KOPT-K1 (cell line): ENCODE measurements at regions not wholly inside any gene's neighbourhood (a gene's known extent, or its start where the extent isn't known, plus 50 kb on each side); places are given as distances from the start of the nearest gene placed in this dataset.

Experiments used
- H3K27ac ChIP-seq: fragments of 200-600 bp; sonication (generic); 2 replicates; pipeline ENCODE4 v1.5.1; 2016; ENCODE audit warnings: antibody characterized with exemption, mild to moderate bottlenecking, low read depth, low read length; ENCODE audit not compliant: poor library complexity, severe bottlenecking
- H3K36me3 ChIP-seq: fragments of 200-600 bp; sonication (generic); 2 replicates; pipeline ENCODE4 v1.5.1; 2017; ENCODE audit warnings: antibody characterized with exemption, mild to moderate bottlenecking, low read length, moderate library complexity; ENCODE audit not compliant: insufficient read depth
- H3K9me3 ChIP-seq: fragments of 200-600 bp; sonication (generic); 2 replicates; pipeline ENCODE4 v1.5.1; 2017; ENCODE audit warnings: antibody characterized with exemption, low read length, mild to moderate bottlenecking; ENCODE audit not compliant: insufficient read depth, poor library complexity, severe bottlenecking

DNA sequence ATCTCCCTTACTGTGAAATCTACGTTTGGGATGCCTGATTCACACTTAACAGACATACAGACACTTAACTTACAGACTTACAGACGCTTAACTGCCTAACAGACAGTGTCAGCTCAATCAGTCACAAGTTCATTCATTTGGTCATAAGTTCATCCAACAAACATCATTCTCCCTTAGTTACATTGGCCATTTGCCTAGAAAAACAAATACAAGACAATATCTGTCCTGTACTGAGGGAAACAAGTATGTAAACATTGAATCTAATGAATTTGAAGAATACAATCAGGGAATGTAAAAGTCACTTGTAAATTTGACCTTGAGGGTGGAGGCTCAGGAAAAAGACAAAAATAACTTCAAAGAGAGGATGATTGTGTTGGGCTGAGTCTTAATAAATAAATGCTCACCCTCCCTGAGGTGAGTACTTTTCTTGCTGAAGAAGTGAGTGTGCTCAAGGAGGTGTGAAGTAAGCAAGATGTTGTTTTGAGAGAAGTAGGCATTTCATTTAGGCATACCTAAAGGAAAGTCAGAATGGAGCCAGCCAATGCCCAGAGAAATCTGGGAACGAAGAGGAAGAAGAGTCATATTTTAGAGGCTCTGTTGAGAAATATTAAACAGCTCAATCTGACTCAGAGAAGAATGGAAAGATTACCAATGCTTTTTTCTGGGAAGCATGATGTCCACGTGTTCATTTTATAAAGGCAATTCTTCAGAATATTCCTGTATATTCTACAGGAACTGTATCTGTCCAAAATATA is 958.4 kb upstream of the SLC10A2 start:
- Histone ChIP-seq H3K9me3 (no peaks in the 10 kb centered on the region), H3K36me3 (no peaks in the 10 kb centered on the region), H3K27ac (no peak overlapping the region)

GRCh38 chr13:104021806-104022397 is 955.7 kb upstream of the SLC10A2 start:
- Histone ChIP-seq H3K27ac (no peak overlapping the region), H3K36me3 (no peaks in the 10 kb centered on the region), H3K9me3 (no peaks in the 10 kb centered on the region)

- Histone ChIP-seq H3K36me3 (no peaks in the 10 kb centered on the region), H3K27ac (no peak overlapping the region), H3K9me3 (no peaks in the 10 kb centered on the region)
These were observed 951.1 kb upstream of the SLC10A2 start for GRCh38 chr13:104017317-104017716.

DNA sequence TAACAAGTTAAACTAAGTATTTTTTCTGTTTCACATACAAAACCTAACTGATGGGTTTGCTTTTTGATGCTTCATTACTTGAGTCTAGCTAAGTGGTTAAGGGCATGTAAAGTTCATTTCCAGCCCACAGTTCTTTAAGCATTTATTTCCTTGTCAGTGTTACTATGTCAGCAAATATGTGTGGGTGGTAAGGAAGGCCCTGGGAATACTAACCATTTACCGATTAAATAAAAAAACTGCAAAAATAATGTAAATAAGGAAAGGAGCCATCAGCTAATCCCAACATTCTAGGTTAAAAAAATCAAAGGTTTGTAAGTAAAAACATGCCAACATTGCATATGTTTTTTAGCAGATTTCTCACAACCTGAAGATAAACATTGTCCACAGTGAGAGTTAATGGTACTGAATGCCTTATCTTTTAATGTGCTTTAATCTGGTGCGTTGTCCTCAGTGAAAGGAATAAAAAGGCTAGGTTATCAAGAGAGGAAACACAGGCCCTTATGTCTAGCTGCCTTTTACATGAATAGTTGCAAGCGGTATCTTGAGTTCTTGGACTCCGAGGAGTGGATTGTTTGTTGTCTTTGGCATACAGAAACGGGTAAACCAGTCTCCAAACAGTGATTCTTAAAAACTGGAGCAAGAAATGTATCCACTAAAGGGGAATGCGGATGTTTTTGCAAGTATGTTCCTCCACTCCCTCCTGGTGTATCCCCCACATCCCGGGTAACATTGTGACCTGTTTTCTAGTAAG is 949.6 kb upstream of the SLC10A2 start:
- Histone ChIP-seq H3K36me3 (no peaks in the 10 kb centered on the region), H3K27ac (no peak overlapping the region), H3K9me3 (no peaks in the 10 kb centered on the region)

DNA sequence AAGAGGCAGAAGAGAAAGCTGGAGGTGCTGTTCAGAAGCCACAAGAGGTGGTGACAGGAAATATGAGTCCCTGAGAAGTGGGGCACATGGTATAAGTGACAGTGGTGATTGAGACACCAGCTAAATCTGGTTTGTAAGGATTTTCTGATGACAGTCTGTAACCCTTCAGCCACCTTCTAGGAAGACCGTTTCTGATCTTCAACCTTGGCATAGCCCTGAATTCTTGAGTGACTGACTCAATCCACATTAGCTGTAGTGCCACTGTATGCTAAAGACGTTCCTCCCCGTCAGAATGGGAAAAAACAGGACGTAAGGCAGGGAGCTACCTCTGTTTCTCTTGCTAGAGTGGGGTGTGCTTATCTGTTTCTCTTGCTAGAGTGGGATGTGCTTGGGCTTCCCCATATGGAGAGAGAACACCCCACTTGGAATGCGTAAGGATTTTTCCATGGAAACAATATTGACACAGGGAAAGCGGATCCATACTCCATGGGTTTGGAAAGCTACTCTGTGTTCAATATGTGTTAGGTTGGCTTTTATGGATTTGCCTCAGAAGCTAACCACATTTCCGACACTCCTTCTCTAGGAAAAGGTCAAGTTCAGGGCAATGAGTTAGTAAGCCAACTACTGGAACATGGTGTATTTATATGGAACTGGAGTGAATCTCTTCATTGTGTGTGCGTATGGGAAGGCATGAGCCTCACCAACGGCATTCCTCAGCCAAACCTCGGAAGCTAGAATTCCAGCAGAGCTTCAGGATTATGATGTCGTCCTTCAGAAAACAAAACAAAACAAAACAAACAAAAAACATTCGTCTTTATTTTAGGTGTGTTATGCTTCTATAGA is 948.8 kb upstream of the SLC10A2 start:
- H3K9me3 ChIP-seq = no peaks in the 10 kb centered on the region
- no peaks in the 10 kb centered on the region for H3K36me3 ChIP-seq
- H3K27ac ChIP-seq = no peak overlapping the region

- no peaks in the 10 kb centered on the region for H3K36me3 ChIP-seq
- no peaks in the 10 kb centered on the region for H3K9me3 ChIP-seq
- no peak overlapping the region for H3K27ac ChIP-seq
These were observed 945.5 kb upstream of the SLC10A2 start for GRCh38 chr13:104011505-104012241.

- no peak overlapping the region for H3K27ac ChIP-seq
- H3K9me3 ChIP-seq = no peaks in the 10 kb centered on the region
- H3K36me3 ChIP-seq = no peaks in the 10 kb centered on the region
These were observed 942.6 kb upstream of the SLC10A2 start for GRCh38 chr13:104008541-104009435.

GRCh38 chr13:104008075-104008474 is 941.9 kb upstream of the SLC10A2 start:
- Histone ChIP-seq H3K27ac (no peak overlapping the region), H3K9me3 (no peaks in the 10 kb centered on the region), H3K36me3 (no peaks in the 10 kb centered on the region)

DNA sequence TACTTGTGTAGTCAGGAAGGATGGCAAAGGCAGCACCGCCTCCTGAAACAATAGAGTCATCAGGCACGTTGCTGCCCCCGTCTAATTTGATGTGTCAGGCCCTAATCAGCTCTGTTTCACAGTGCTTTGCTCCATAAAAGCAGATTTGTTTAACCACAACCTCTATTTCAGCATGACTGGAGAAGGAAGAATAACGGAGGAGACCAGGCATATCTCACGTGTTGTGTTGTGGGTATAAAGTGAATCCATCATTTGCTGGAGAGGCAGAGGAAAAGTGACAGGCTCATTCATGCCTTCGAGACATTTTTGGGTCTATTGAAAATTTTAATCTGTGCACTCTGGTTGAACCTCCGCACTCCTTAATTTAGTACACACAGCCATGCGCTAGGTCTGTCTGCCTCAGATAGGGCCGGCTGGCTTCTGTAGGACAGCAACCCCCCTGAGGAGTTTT is 940.4 kb upstream of the SLC10A2 start:
- Histone ChIP-seq H3K9me3 (no peaks in the 10 kb centered on the region), H3K36me3 (no peaks in the 10 kb centered on the region), H3K27ac (no peak overlapping the region)

DNA sequence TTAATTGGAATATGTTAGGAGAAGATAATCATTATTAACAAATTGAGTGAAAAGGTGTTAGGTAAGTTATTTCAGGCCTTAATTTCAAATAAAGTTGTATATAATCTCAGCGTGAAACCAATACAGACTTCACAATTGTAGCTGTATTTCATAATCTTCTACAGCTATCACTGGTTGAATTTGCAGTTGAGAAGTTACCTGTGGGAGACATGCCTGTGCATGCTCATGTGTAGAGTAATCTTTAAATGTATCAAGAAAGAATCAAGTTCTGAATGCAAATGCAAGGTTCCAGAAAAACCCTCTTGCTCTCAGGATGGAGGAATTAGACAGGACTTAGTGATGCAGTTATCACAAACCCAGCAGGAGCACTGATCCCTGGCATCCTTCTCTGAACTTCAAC is 938.4 kb upstream of the SLC10A2 start:
- no peak overlapping the region for H3K27ac ChIP-seq
- no peaks in the 10 kb centered on the region for H3K36me3 ChIP-seq
- no peaks in the 10 kb centered on the region for H3K9me3 ChIP-seq

DNA sequence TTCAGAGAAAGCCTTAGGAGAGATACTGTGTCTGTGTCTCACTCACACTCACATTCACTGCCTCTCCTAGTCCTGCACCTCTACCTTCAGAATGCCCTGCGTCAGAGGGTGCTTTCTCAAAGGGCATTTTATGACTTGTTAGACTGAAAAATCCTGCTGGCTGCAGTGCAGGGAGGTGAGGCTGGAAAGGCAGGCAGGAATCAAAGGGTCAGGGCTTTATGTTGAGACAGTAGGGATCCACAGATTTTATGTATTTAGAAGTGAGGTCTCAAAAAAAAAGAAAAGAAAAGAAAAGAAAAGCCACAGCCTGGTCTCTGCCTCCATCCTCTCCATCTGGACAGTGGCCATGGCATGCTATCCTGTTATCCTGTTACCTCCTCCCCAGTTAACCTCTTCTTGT is 936.0 kb upstream of the SLC10A2 start:
- H3K9me3 ChIP-seq = no peaks in the 10 kb centered on the region
- H3K27ac ChIP-seq = no peak overlapping the region

DNA sequence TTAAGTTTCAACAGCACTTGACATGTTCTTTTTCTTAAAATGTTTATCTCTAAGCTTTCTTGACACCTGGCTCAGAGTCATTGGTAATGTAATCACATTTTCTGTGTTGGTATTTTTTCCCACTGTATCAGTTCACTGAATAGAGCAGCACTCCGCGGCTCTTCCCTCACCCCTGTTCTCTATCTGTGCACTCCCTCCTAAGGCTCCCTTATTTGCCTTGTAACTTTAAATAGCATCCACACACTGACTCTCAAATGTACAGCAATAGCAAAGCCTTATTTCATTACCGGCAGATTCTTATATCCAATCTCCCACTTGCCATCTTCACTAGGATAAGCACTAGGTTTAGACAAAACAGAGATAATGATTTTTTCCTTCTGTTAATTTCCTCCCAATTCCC is 935.5 kb upstream of the SLC10A2 start:
- Histone ChIP-seq H3K9me3 (no peaks in the 10 kb centered on the region), H3K36me3 (no peaks in the 10 kb centered on the region), H3K27ac (no peak overlapping the region)

More for the DNA sequence above, 936.0 kb upstream of the SLC10A2 start:
- H3K36me3 ChIP-seq = no peaks in the 10 kb centered on the region

GRCh38 chr13:103996733-103997132 is 930.5 kb upstream of the SLC10A2 start:
- Histone ChIP-seq H3K27ac (no peak overlapping the region), H3K9me3 (no peaks in the 10 kb centered on the region), H3K36me3 (no peaks in the 10 kb centered on the region)
